ENCODE measurements at regions not wholly inside any gene's neighbourhood (a gene's known extent, or its start where the extent isn't known, plus 50 kb on each side); places are given as distances from the start of the nearest gene placed in this dataset.

- DNase-seq (ENCODE audit: low read depth, low spot score) (no peak), ATAC-seq (no peak)
- no peaks in the 10 kb centered on the region for H3K36me3 ChIP-seq (ENCODE audit: control insufficient read depth, insufficient read depth, low read length)
- H3K27ac ChIP-seq (ENCODE audit: low read length): no peak overlapping the region
- ChIA-PET CTCF (no interaction called here), POLR2A (no interaction called here)
- in situ Hi-C loops (cut with HindIII; ENCODE audit: low pct_unique_long_range_greater_than_20kb, low sequenced_read_pairs) (no loop called here), intact Hi-C loops (cut with micrococcal nuclease; ENCODE audit: unreplicated experiment) (no loop called here)
- no peaks in the 10 kb centered on the region for H3K4me1 ChIP-seq (ENCODE audit: control insufficient read depth, insufficient read depth, low read length)
- BruUV-seq (replicated peaks): no TSS peak
- no peaks in the 10 kb centered on the region for H3K27me3 ChIP-seq (ENCODE audit: control insufficient read depth, insufficient read depth, low read length)
- H3K4me3 ChIP-seq (ENCODE audit: low read depth in 2 of 2, low read length in 2 of 2): no peak overlapping the region
- no peak for TF ChIP-seq SIN3A (IDR thresholded peaks at IDR 0.05; ENCODE audit: borderline replicate concordance, insufficient read depth, low read depth, low read length)
- TF ChIP-seq TCF7L2 (IDR thresholded peaks at IDR 0.05; ENCODE audit: low read depth, low read length): no peak
- no peak for TF ChIP-seq REST (IDR thresholded peaks at IDR 0.05; ENCODE audit: insufficient read depth in 1 of 2, low read depth in 2 of 2, low read length in 1 of 2)
- TF ChIP-seq CTCF (IDR thresholded peaks at IDR 0.05): no peak
- no peak for TF ChIP-seq POLR2AphosphoS5 (IDR thresholded peaks at IDR 0.05; ENCODE audit: low read depth, low read length)
- H3K9me3 ChIP-seq (ENCODE audit: control insufficient read depth, insufficient read depth, low read depth, low read length): no peaks in the 10 kb centered on the region
These were observed 812.9 kb upstream of the ADGRL2 start for GRCh38 chr1:80987824-80988223.

- no TSS peak for BruUV-seq (replicated peaks)
- TF ChIP-seq REST (IDR thresholded peaks at IDR 0.05; ENCODE audit: insufficient read depth in 1 of 2, low read depth in 2 of 2, low read length in 1 of 2) (no peak), POLR2AphosphoS5 (IDR thresholded peaks at IDR 0.05; ENCODE audit: low read depth, low read length) (no peak), SIN3A (IDR thresholded peaks at IDR 0.05; ENCODE audit: borderline replicate concordance, insufficient read depth, low read depth, low read length) (no peak), CTCF (IDR thresholded peaks at IDR 0.05) (no peak), TCF7L2 (IDR thresholded peaks at IDR 0.05; ENCODE audit: low read depth, low read length) (no peak)
- ATAC-seq (no peak), DNase-seq (ENCODE audit: low read depth, low spot score) (no peak)
- in situ Hi-C loops (cut with HindIII; ENCODE audit: low pct_unique_long_range_greater_than_20kb, low sequenced_read_pairs): no loop called here
- Histone ChIP-seq H3K27ac (ENCODE audit: low read length) (no peak overlapping the region), H3K4me3 (ENCODE audit: low read depth in 2 of 2, low read length in 2 of 2) (no peak overlapping the region), H3K27me3 (ENCODE audit: control insufficient read depth, insufficient read depth, low read length) (no peaks in the 10 kb centered on the region), H3K4me1 (ENCODE audit: control insufficient read depth, insufficient read depth, low read length) (no peaks in the 10 kb centered on the region), H3K9me3 (ENCODE audit: control insufficient read depth, insufficient read depth, low read depth, low read length) (no peaks in the 10 kb centered on the region), H3K36me3 (ENCODE audit: control insufficient read depth, insufficient read depth, low read length) (no peaks in the 10 kb centered on the region)
- POLR2A ChIA-PET: no interaction called here
- CTCF ChIA-PET: no interaction called here
- intact Hi-C loops (cut with micrococcal nuclease; ENCODE audit: unreplicated experiment): no loop called here
These were observed 813.6 kb upstream of the ADGRL2 start for GRCh38 chr1:80987106-80987505.

All from Panc1 (cell line).